H1 (cell line): ENCODE measurements at regions not wholly inside any gene's neighbourhood (a gene's known extent, or its start where the extent isn't known, plus 50 kb on each side); places are given as distances from the start of the nearest gene placed in this dataset.

Source experiments
- CHD1 ChIP-seq: IDR thresholded peaks from 2 replicates; pipeline ENCODE4 v1.6.1; 2012; ENCODE audit warnings: low read depth, low read length, improper control_type of control experiment
- CTCF ChIP-seq, 3 experiments: IDR thresholded peaks; 1 replicate in 2 of 3; 2 replicates in 1 of 3; pipeline versions ENCODE4 v1.5.1 to v1.6.1; 2011; ENCODE audit warnings: low read length in 3 of 3, mild to moderate bottlenecking in 3 of 3, inconsistent platforms in 2 of 3, low read depth in 1 of 3, moderate library complexity in 1 of 3; ENCODE audit not compliant: insufficient read depth in 1 of 3; ENCODE audit errors: control extremely low read depth in 1 of 3
- FOSL1 ChIP-seq: IDR thresholded peaks from 2 replicates; pipeline ENCODE4 v1.6.1; 2011; ENCODE audit warnings: mild to moderate bottlenecking, low read depth, low read length, moderate library complexity; ENCODE audit not compliant: insufficient read depth

- TF ChIP-seq CTCF (IDR thresholded peaks at IDR 0.05; ENCODE audit: control extremely low read depth in 1 of 3, insufficient read depth in 1 of 3, low read depth in 1 of 3, low read length in 3 of 3) (no peak), CHD1 (no peak), FOSL1 (no peak)
These were observed 150.6 kb upstream of the CCDC179 start (continued) for GRCh38 chr11:23010790-23011335.
